AG09319 (cell line): ENCODE measurements at regions not wholly inside any gene's neighbourhood (a gene's known extent, or its start where the extent isn't known, plus 50 kb on each side); places are given as distances from the start of the nearest gene placed in this dataset.
A peak's percentile ranks its signal among the peaks of the same experiment; 100 is the strongest.

Experiments
- DNase-seq: peaks from one replicate; pipeline ENCODE4 v3.0.0-alpha.2; 2010; ENCODE audit warnings: low read depth; ENCODE audit errors: extremely low read depth
- TF ChIP-seq, protein P1 (sequence below): IDR thresholded peaks from 2 replicates; pipeline ENCODE4 v1.5.1; 2011; ENCODE audit warnings: low read depth, mild to moderate bottlenecking, inconsistent platforms, low read length, moderate library complexity

DNA sequence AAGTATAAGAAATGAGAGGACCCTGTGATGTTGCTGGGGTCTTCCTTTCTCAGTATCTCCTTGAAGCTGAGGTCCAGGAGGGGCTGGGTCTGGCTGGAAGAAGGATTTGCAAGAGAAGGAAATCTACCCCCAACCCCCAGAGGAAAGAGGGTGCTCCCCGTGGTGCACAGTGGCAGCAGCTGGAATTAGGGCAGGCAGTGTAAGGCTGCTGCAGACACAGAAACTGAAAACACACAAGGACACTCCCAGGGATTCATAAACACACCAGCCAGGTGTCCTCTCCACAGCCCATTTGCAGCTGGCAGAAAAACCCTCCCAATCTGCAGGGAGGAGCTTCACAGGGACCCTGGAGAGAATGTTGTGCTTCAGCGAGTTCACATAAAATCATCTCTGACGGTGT, 297.2 kb downstream of the CDH26 start:
- no peak for DNase-seq
- TF ChIP-seq, protein P1, sequence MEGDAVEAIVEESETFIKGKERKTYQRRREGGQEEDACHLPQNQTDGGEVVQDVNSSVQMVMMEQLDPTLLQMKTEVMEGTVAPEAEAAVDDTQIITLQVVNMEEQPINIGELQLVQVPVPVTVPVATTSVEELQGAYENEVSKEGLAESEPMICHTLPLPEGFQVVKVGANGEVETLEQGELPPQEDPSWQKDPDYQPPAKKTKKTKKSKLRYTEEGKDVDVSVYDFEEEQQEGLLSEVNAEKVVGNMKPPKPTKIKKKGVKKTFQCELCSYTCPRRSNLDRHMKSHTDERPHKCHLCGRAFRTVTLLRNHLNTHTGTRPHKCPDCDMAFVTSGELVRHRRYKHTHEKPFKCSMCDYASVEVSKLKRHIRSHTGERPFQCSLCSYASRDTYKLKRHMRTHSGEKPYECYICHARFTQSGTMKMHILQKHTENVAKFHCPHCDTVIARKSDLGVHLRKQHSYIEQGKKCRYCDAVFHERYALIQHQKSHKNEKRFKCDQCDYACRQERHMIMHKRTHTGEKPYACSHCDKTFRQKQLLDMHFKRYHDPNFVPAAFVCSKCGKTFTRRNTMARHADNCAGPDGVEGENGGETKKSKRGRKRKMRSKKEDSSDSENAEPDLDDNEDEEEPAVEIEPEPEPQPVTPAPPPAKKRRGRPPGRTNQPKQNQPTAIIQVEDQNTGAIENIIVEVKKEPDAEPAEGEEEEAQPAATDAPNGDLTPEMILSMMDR = no peak

DNA sequence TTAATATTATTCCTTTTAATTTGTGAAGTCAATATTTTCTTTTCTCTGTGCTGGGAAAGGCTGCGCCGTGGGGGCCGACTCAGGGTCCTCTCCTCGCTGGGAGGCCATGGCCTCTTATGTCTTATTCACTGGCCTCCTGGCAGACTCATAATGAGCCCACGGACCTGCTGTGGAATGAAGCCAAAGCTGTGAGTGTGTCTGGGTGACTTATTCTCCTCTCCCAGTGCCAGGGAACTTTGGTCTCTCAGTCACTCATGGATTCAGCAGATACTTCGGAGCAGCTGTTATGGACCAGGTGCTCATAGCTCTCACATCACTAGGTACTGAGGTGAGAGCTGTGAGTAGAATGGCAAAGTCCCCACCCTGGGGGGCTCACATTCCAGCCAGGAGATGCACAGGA, 297.6 kb downstream of the CDH26 start:
- TF ChIP-seq, protein P1 = no peak
- no peak for DNase-seq

DNA sequence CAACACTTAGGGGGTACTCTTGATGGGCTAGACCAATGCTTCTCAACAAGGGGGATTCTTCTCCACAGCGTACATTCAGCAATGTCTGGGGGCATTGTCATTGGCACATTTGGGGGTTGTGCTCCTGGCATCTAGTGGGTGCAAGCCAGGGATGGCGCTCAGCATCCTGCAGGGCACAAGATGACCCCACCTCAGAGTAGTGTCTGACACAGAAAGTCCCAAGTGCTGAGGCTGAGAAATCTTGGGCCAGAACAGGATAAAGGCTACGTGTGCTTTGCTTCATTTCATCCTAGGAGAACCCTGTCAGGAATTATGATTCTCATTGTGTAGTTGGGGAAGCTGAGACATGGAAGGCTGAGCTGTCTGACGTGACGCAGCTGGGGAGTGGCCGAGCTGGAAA, 298.6 kb downstream of the CDH26 start:
- TF ChIP-seq, protein P1 = no peak
- DNase-seq = no peak

DNA sequence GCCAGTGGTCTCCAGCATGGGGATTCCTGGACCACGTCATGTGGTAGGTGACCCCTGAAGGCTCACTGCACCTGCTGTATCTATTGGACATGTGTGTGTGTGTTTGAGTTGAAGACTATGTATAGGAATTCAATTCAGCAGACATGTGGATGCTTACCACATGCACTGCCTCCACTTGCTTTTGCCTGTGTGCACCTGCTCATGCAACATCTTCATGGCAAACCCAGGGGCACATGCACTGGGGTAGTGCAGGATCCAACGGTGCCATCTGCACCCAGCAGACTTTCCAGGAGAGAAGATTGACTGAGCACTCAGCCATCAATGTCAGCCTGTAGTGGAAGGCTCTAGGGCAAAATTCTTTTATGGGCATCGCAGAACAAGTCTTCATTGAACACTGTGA, 299.4 kb downstream of the CDH26 start:
- no peak for DNase-seq
- TF ChIP-seq, protein P1 = no peak

DNA sequence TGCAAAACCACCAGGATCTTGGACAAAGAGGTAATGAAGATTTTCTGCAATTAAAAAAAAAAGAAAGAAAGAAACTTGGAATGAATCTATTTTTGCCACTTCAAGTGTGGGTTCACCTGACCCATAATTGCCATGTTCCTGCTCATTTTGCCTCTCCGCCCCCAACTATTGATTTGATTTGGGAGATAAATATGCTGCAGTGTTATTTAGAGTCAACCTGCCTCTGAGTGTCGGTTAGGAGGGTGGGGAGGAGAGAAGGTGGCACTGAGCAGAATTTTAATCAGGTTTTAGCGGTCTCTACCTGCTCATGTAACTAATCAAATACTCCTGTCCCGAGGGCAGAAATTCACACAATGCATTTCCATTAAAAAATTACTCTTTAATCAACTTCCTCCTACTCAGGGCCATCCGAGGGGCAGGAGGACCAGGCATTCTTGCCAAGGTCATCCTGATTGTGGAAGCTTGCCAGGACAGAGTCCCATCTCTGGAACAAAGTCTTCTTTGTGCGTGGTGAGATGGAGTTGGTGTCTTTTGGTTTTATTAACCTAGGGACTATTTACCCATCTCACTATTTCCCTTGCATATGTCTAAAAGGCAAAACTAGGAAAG, 300.1 kb downstream of the CDH26 start:
- DNase-seq = no peak
- TF ChIP-seq, protein P1 = no peak

DNA sequence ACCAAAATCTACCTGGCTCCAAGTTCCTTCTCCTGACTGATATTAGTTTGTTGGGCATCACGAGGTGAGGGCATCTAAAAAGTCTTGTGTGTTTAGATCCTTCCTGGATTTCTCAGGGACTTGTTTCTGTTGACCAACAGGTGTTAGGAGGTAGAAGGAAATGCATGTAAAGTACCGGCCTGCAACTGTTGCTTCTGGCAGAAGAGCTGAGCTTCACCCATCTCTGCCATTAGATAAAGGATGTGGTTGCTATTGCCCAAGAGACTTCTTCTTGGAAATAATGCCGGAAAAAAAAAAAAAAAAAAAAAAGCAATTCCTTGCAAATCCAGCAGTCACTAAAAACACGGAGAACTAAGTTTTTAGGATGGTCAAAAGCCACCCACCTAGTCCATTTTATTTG, 303.1 kb downstream of the CDH26 start:
- DNase-seq = no peak
- TF ChIP-seq, protein P1 = no peak

DNA sequence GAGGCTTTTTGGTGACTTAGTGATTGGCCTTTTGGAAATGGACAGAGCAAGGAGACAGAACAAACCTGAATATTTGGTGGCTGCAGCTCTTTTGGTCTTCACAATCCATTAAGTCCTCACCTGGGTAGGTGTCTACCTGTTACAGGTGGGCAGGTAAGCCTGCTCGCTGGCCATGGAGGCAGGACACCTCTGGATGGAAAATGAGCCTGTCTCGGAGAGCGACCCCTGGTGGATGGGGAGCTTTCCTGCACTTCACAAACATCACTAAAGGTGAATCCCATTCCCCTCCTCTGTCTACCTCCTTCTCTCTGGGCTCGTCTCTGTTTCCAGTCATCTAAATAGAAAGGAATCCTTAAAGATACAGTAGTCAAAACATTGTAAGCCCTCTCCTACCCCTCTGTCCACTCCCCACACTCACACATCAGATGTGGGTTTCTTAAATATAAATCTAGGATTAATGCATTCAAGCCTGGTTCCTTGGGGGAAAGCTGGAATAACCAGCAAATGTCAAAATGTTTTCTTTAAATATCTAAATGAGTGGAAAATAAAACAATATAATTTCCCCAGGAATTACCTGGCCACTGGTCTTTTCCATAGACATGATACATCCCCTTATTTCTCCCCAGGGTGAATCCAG, 304.9 kb downstream of the CDH26 start:
- TF ChIP-seq, protein P1 = peak; percentile 49
- no peak for DNase-seq
